Sigmoid colon (tissue), 6 donors: ENCODE measurements at regions not wholly inside any gene's neighbourhood (a gene's known extent, or its start where the extent isn't known, plus 50 kb on each side); places are given as distances from the start of the nearest gene placed in this dataset.

ENCODE experiments used
- DNase-seq: peaks from one replicate; pipeline ENCODE4 v3.0.0-alpha.2; 2019
- H3K27ac ChIP-seq, 4 donors: fragments of 200-600 bp; sonication (generic); one replicate each; pipeline ENCODE4 v1.5.1; 2016 to 2019; ENCODE audit warnings: mild to moderate bottlenecking in 1 of 4
- H3K27me3 ChIP-seq, 3 donors: fragments of 200-600 bp; sonication (generic); one replicate each; pipeline ENCODE4 v1.5.1; 2019; ENCODE audit warnings: mild to moderate bottlenecking in 1 of 3
- H3K36me3 ChIP-seq, 4 donors: fragments of 200-600 bp; sonication (generic); one replicate each; pipeline ENCODE4 v1.5.1; 2016 to 2019
- H3K4me1 ChIP-seq, 4 donors: fragments of 200-600 bp; sonication (generic); one replicate each; pipeline ENCODE4 v1.5.1; 2017 to 2019
- H3K4me3 ChIP-seq, 4 donors: fragments of 200-600 bp; sonication (generic); one replicate each; pipeline ENCODE4 v1.5.1; 2017 to 2019; ENCODE audit warnings: mild to moderate bottlenecking in 2 of 4, moderate library complexity in 1 of 4
- H3K9me3 ChIP-seq, 4 donors: fragments of 200-600 bp in 3 of 4; sonication (generic) in 3 of 4; one replicate each; pipeline versions ENCODE4 v1.5.1 to v1.6.1; 2013 to 2019
- EP300 ChIP-seq, 4 donors: sonication (generic); formaldehyde crosslinking; IDR thresholded peaks; one replicate each; pipeline ENCODE4 v1.6.1; 2017; ENCODE audit warnings: antibody characterized with exemption in 4 of 4
- POLR2A ChIP-seq, 2 donors: fragments of 450-650 bp; IDR thresholded peaks; one replicate each; pipeline ENCODE4 v1.6.1; 2016; ENCODE audit warnings: antibody characterized with exemption in 2 of 2, mild to moderate bottlenecking in 2 of 2, moderate library complexity in 2 of 2
- POLR2AphosphoS5 ChIP-seq, 4 donors: sonication (generic); formaldehyde crosslinking; IDR thresholded peaks; one replicate each; pipeline ENCODE4 v1.6.1; 2017; ENCODE audit warnings: antibody characterized with exemption in 4 of 4
- WGBS, 2 donors: extraction: QIAGEN DNeasy Blood & Tissue Kit; methylation state at CpG; one replicate each; pipeline ENCODE4 v1.1.7; 2013; 5-methylcytosine and 5-hydroxymethylcytosine counted together
- intact Hi-C: fragments of 100-400 bp; cut with DNase I; formaldehyde crosslinking; loops from one replicate; pipeline ENCODE4 v1.15.1; 2023
- TF ChIP-seq, protein P1 (sequence below), 4 experiments: fragments of 450-650 bp in 3 of 4; fragments of 200-600 bp in 1 of 4; IDR thresholded peaks; one replicate each; pipeline ENCODE4 v1.5.1; 2016 to 2019; ENCODE audit warnings: antibody characterized with exemption in 4 of 4, mild to moderate bottlenecking in 3 of 4, moderate library complexity in 2 of 4
- donor health status: healthy with polysubstance abuse.
- donor health status: healthy.

DNA sequence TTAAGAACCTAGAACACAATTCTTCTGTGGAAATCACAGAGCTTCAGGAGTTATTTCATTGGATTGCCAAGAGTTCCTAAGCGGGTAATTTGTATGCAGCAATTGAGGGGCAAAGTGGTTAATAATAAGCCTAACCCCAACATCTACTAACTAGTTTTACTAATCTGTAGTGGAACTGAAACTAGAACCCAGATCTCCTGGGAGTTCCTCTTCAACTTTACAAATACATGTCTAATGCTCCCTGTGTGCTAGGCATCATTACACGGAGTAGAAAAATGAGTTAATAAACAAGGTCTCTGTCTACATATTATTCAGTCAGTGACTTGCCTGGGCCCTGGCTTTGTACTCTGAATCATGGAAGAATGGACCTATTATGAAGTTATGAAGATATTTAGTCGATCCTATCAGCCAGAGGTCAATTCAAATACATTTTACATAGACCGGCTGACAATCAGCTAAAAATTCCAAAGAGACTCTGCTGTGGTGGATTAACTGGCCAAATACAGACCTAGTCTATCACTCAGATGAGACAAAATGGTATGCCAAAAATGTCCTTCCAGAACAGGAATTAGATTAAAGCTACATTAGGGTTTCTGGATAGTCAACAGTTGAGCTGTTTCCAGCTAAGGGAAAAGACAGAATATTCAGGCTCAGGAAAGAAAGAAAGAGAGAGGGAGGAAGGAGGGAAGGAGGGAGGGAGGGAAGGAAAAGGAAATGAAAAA is 326.0 kb downstream of the FBXW7 start:
- DNase-seq: no peak
- no peak for TF ChIP-seq POLR2A (IDR thresholded peaks at IDR 0.05)
- no peak for TF ChIP-seq EP300 (IDR thresholded peaks at IDR 0.05)
- no peak for TF ChIP-seq POLR2AphosphoS5 (IDR thresholded peaks at IDR 0.05)
- TF ChIP-seq, protein P1, sequence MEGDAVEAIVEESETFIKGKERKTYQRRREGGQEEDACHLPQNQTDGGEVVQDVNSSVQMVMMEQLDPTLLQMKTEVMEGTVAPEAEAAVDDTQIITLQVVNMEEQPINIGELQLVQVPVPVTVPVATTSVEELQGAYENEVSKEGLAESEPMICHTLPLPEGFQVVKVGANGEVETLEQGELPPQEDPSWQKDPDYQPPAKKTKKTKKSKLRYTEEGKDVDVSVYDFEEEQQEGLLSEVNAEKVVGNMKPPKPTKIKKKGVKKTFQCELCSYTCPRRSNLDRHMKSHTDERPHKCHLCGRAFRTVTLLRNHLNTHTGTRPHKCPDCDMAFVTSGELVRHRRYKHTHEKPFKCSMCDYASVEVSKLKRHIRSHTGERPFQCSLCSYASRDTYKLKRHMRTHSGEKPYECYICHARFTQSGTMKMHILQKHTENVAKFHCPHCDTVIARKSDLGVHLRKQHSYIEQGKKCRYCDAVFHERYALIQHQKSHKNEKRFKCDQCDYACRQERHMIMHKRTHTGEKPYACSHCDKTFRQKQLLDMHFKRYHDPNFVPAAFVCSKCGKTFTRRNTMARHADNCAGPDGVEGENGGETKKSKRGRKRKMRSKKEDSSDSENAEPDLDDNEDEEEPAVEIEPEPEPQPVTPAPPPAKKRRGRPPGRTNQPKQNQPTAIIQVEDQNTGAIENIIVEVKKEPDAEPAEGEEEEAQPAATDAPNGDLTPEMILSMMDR (IDR thresholded peaks at IDR 0.05): no peak
- H3K4me1 ChIP-seq: no peaks in the 10 kb centered on the region
- no peaks in the 10 kb centered on the region for H3K9me3 ChIP-seq
- H3K27me3 ChIP-seq: peaks cover 0 to 6% (median 0%) of the 10 kb centered on the region in 3 donors
- no peaks in the 10 kb centered on the region for H3K36me3 ChIP-seq
- 82 to 88% methylated on average over 4 of the region's 4 CpGs for WGBS, 2 donors
- H3K4me3 ChIP-seq: no peak overlapping the region
- no peak overlapping the region for H3K27ac ChIP-seq
- intact Hi-C loops: no loop called here

DNA sequence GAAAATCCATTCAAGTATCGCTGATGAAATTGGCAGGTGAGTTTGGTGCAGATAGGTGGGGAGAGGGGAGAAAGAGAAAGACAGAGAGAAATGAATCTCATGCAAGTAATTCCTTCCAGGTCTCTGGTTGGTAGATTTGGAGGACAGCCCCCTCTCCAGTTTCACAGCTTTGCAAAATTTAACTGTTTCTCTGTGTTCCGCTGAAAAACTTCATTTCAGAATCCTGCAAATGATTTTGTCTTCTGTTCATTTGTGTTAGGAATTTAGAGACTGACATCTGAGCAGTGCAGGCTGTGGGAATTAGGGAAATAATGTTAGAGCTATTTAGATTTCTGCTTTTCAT is 328.5 kb downstream of the FBXW7 start:
- H3K27me3 ChIP-seq: peaks cover 0 to 6% (median 0%) of the 10 kb centered on the region in 3 donors
- DNase-seq: no peak
- 84 to 90% methylated on average over 2 of the region's 2 CpGs for WGBS, 2 donors
- no peak overlapping the region for H3K27ac ChIP-seq
- intact Hi-C loops: no loop called here
- no peak overlapping the region for H3K4me3 ChIP-seq
- H3K36me3 ChIP-seq: no peaks in the 10 kb centered on the region
- no peak for TF ChIP-seq POLR2A (IDR thresholded peaks at IDR 0.05)
- no peaks in the 10 kb centered on the region for H3K9me3 ChIP-seq
- no peaks in the 10 kb centered on the region for H3K4me1 ChIP-seq

DNA sequence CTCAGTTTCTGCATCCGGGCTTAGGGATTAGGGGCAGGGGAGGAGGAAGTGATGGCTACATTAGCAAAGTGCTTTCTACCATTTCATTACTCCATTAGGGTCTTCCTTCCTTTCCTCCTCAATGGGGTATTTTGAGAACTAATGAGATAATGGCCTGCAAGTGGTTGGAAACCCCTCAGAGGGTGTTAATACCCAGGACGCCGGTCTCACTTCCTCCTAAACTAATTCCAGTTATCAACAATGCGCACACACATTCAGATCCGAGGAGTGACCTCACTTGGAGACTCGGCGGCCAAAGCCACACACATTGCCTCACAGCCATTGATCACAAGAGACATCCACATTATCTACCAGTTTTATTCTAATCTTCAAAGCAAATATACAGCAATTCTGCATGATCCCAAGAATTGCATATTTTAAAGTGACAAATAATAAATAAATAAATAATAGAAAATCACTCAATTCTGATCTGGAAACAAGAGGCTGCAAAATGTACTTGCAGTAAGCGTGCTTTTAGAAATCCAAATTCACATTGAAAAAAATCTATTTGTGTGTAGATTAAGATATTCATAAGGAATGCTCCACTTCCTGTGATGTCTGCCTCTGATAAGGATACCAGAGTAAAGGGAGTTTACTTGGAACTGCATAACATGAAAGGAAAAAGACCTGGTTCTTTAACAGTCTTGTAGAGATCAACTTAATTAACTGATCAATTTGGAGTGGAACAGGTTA is 329.1 kb downstream of the FBXW7 start:
- Histone ChIP-seq H3K9me3 (no peaks in the 10 kb centered on the region), H3K4me3 (no peak overlapping the region), H3K27ac (no peak overlapping the region), H3K36me3 (no peaks in the 10 kb centered on the region), H3K4me1 (no peaks in the 10 kb centered on the region), H3K27me3 (peaks cover 0 to 6% (median 0%) of the 10 kb centered on the region in 3 donors)
- DNase-seq: no peak
- TF ChIP-seq EP300 (IDR thresholded peaks at IDR 0.05) (no peak), POLR2A (IDR thresholded peaks at IDR 0.05) (no peak), POLR2AphosphoS5 (IDR thresholded peaks at IDR 0.05) (no peak)
- TF ChIP-seq, protein P1 (IDR thresholded peaks at IDR 0.05): no peak
- 78 to 85% methylated on average over 8 of the region's 8 CpGs for WGBS, 2 donors
- intact Hi-C loops: no loop called here

DNA sequence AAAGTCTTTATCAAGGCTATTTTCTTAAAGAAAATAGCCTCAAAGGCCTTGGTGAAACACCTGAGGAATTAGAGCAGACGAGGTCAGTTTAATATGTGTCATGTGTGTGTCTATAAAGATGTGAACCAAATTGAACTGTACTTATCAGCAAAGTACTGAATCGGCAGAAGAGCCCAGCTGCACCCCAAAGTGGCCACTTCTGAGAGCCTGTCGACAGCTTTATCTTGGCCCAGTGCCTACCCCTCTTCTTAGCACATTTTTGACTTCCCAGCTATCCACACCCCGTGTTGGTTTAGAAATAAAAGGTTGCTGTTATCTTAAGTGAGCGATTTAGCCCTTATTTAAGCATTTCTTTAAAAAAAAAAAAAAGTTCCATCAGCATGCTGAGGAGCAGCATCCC is 329.7 kb downstream of the FBXW7 start:
- Histone ChIP-seq H3K4me1 (no peaks in the 10 kb centered on the region), H3K4me3 (no peak overlapping the region), H3K27me3 (peaks cover 0 to 6% (median 0%) of the 10 kb centered on the region in 3 donors), H3K9me3 (no peaks in the 10 kb centered on the region), H3K27ac (no peak overlapping the region), H3K36me3 (no peaks in the 10 kb centered on the region)
- no peak for DNase-seq
- TF ChIP-seq, protein P1 (IDR thresholded peaks at IDR 0.05): no peak
- TF ChIP-seq EP300 (IDR thresholded peaks at IDR 0.05) (no peak), POLR2A (IDR thresholded peaks at IDR 0.05) (no peak), POLR2AphosphoS5 (IDR thresholded peaks at IDR 0.05) (no peak)
- intact Hi-C loops: no loop called here
- 47 to 60% methylated on average over 5 of the region's 5 CpGs for WGBS, 2 donors

DNA sequence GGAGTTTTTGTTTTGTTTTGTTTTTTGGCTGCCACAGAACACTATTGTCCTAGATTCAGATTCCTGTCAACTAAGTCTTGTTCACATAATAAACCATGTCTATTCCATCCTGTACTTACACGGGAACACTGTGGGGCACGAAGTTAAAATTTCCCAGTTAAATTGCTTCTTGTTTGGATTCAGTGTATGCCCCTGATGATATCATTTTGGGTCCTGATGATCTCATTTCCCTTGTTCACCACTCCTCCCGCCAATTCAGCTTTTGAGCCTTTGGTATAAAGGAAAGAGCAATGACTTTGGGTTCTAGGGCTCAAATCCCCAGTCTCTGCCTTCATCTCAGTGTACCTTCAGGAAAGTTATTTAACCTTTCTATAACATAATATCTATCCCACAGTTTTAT is 333.5 kb downstream of the FBXW7 start:
- WGBS, 2 donors: 83 to 87% methylated on average over 3 of the region's 3 CpGs
- intact Hi-C loops: no loop called here
- H3K4me3 ChIP-seq: no peak overlapping the region
- no peak for DNase-seq
- no peaks in the 10 kb centered on the region for H3K27me3 ChIP-seq
- H3K27ac ChIP-seq: no peak overlapping the region
- H3K4me1 ChIP-seq: no peaks in the 10 kb centered on the region
- TF ChIP-seq, protein P1 (IDR thresholded peaks at IDR 0.05): no peak
- TF ChIP-seq EP300 (IDR thresholded peaks at IDR 0.05) (no peak), POLR2A (IDR thresholded peaks at IDR 0.05) (no peak)
- H3K36me3 ChIP-seq: no peaks in the 10 kb centered on the region
- no peaks in the 10 kb centered on the region for H3K9me3 ChIP-seq
